PC-9 (cell line): ENCODE measurements at regions not wholly inside any gene's neighbourhood (a gene's known extent, or its start where the extent isn't known, plus 50 kb on each side); places are given as distances from the start of the nearest gene placed in this dataset.

Experiments
- BruUV-seq: library from RNA; stranded (reverse); fragments of 400-500 nt; replicated peaks from 2 replicates; lab custom pipeline; 2021; lab: Mats Ljungman, UMichigan
- CTCF ChIA-PET: fragments of 300-600 bp; sonication (Branson Sonifier 250); formaldehyde crosslinking; loops from one replicate; lab custom pipeline; 2022; ENCODE audit warnings: antibody characterized with exemption; lab: Charles Lee
- POLR2A ChIA-PET: fragments of 300-600 bp; sonication (Branson Sonifier 250); formaldehyde crosslinking; loops from one replicate; lab custom pipeline; 2022; ENCODE audit warnings: antibody characterized with exemption; ENCODE audit not compliant: unreplicated experiment; lab: Charles Lee
- DNase-seq, 2 experiments: peaks; one replicate each; pipeline versions ENCODE4 v3.0.0 to v3.0.0-alpha.2; 2015 to 2022; ENCODE audit warnings: mixed read lengths in 1 of 2
- H2AFZ ChIP-seq: fragments of 200-600 bp; sonication (generic); 2 replicates; pipeline ENCODE4 v1.8.1; 2017; ENCODE audit warnings: antibody characterized with exemption
- H3F3A ChIP-seq: fragments of 200-600 bp; sonication (generic); 2 replicates; pipeline ENCODE4 v1.8.1; 2017; ENCODE audit warnings: antibody characterized with exemption, mild to moderate bottlenecking, low read depth; ENCODE audit not compliant: insufficient read depth
- H3K27ac ChIP-seq: fragments of 200-600 bp; sonication (generic); 2 replicates; pipeline ENCODE4 v1.6.1; 2016; ENCODE audit warnings: mixed run types
- H3K27me3 ChIP-seq: fragments of 200-600 bp; sonication (generic); 2 replicates; pipeline ENCODE4 v1.6.1; 2016; ENCODE audit warnings: low read depth, mixed run types; ENCODE audit not compliant: insufficient read depth
- H3K36me3 ChIP-seq: fragments of 200-600 bp; sonication (generic); 2 replicates; pipeline ENCODE4 v1.6.1; 2016; ENCODE audit warnings: low read depth, mixed run types
- H3K4me1 ChIP-seq: fragments of 200-600 bp; sonication (generic); replicated peaks from 2 replicates; pipeline ENCODE4 v1.6.1; 2016; ENCODE audit warnings: mixed run types; ENCODE audit not compliant: insufficient read depth
- H3K4me2 ChIP-seq: fragments of 200-600 bp; sonication (generic); 2 replicates; pipeline ENCODE4 v1.6.1; 2017; ENCODE audit warnings: mixed run types
- H3K4me3 ChIP-seq: fragments of 200-600 bp; sonication (generic); 2 replicates; pipeline ENCODE4 v1.6.1; 2016; ENCODE audit warnings: mixed run types
- H3K79me2 ChIP-seq: fragments of 200-600 bp; sonication (generic); 2 replicates; pipeline ENCODE4 v1.6.1; 2017; ENCODE audit warnings: low read depth, mixed run types
- H3K9me2 ChIP-seq: fragments of 200-600 bp; sonication (generic); 2 replicates; pipeline ENCODE4 v1.8.1; 2017; ENCODE audit warnings: mild to moderate bottlenecking; ENCODE audit not compliant: insufficient read depth
- H3K9me3 ChIP-seq: fragments of 200-600 bp; sonication (generic); 2 replicates; pipeline ENCODE4 v1.8.1; 2016; ENCODE audit warnings: low read depth; ENCODE audit not compliant: insufficient read depth
- H4K20me1 ChIP-seq: fragments of 200-600 bp; sonication (generic); 2 replicates; pipeline ENCODE4 v1.8.1; 2017; ENCODE audit not compliant: insufficient read depth
- CTCF ChIP-seq: fragments of 200-600 bp; sonication (generic); conservative IDR thresholded peaks from 2 replicates; pipeline ENCODE4 v1.6.1; 2017; ENCODE audit warnings: mixed run types, antibody characterized with exemption, mild to moderate bottlenecking, moderate library complexity
- EZH2 ChIP-seq: fragments of 200-600 bp; sonication (generic); IDR thresholded peaks from 2 replicates; pipeline ENCODE4 v1.8.0; 2017; ENCODE audit warnings: antibody characterized with exemption, low read depth
- intact Hi-C: fragments of 100-400 bp; cut with micrococcal nuclease; formaldehyde crosslinking; loops from one replicate; pipeline ENCODE4 v1.10.0; 2022; ENCODE audit not compliant: unreplicated experiment

GRCh38 chr2:200034816-200035215, 79.4 kb downstream of the MAIP1 start:
- Histone ChIP-seq H3K27me3 (no peaks in the 10 kb centered on the region), H3K27ac (no peak overlapping the region), H3K4me2 (no peak overlapping the region), H3K79me2 (no peaks in the 10 kb centered on the region), H3K9me3 (no peaks in the 10 kb centered on the region), H3K36me3 (no peaks in the 10 kb centered on the region), H2AFZ (no peak overlapping the region), H4K20me1 (no peaks in the 10 kb centered on the region), H3K4me1 (no peaks in the 10 kb centered on the region), H3F3A (no peaks in the 10 kb centered on the region), H3K9me2 (no peaks in the 10 kb centered on the region), H3K4me3 (no peak overlapping the region)
- ChIA-PET POLR2A (interaction anchor here (0.7 kb wide), 1 partner anchor 333 kb away, joined by 4 read pairs; no protein-coding TSS in a partner anchor), CTCF (no interaction called here)
- DNase-seq = no peak
- intact Hi-C loops = no loop called here
- no TSS peak for BruUV-seq
- TF ChIP-seq EZH2 = no peak
- no peak for TF ChIP-seq CTCF

- intact Hi-C loops = loop anchor here (5.0 kb wide), 1 partner anchor 262 kb away; no protein-coding TSS in a partner anchor
- no TSS peak for BruUV-seq
- no peaks in the 10 kb centered on the region for H3K79me2 ChIP-seq
- no peaks in the 10 kb centered on the region for H3K27me3 ChIP-seq
- no peak for TF ChIP-seq EZH2
- no peak for TF ChIP-seq CTCF
- peaks cover 7% of the 10 kb centered on the region; the same call in 1 of the 2 replicates for H3K9me3 ChIP-seq
- DNase-seq = no peak
- H3K4me1 ChIP-seq = peaks cover 12% of the 10 kb centered on the region; the same call in 1 of the 2 replicates
- H3K9me2 ChIP-seq = peaks cover 4% of the 10 kb centered on the region; the same call in 1 of the 2 replicates
- POLR2A ChIA-PET = no interaction called here
- CTCF ChIA-PET = no interaction called here
- H4K20me1 ChIP-seq = no peaks in the 10 kb centered on the region
- no peak overlapping the region for H3K4me3 ChIP-seq
- no peak overlapping the region for H3K27ac ChIP-seq
- no peaks in the 10 kb centered on the region for H3K36me3 ChIP-seq
- H3F3A ChIP-seq = no peaks in the 10 kb centered on the region
- no peak overlapping the region for H2AFZ ChIP-seq
- H3K4me2 ChIP-seq = no peak overlapping the region
Measured at GRCh38 chr2:200039724-200040650, 84.6 kb downstream of the MAIP1 start.

GRCh38 chr2:200040831-200041230, 85.4 kb downstream of the MAIP1 start:
- no peak for DNase-seq
- ChIA-PET CTCF (no interaction called here), POLR2A (no interaction called here)
- Histone ChIP-seq H3K4me1 (peaks cover 12% of the 10 kb centered on the region; the same call in 1 of the 2 replicates), H3K4me2 (no peak overlapping the region), H3F3A (no peaks in the 10 kb centered on the region), H2AFZ (no peak overlapping the region), H3K27me3 (no peaks in the 10 kb centered on the region), H3K79me2 (no peaks in the 10 kb centered on the region), H3K36me3 (no peaks in the 10 kb centered on the region), H3K4me3 (no peak overlapping the region), H4K20me1 (no peaks in the 10 kb centered on the region), H3K27ac (no peak overlapping the region), H3K9me3 (peaks cover 7% of the 10 kb centered on the region; the same call in 1 of the 2 replicates), H3K9me2 (peaks cover 4% of the 10 kb centered on the region; the same call in 1 of the 2 replicates)
- BruUV-seq = no TSS peak
- intact Hi-C loops = loop anchor here (5.0 kb wide), 1 partner anchor 261 kb away; no protein-coding TSS in a partner anchor
- TF ChIP-seq EZH2 (no peak), CTCF (no peak)
